ENCODE measurements at regions not wholly inside any gene's neighbourhood (a gene's known extent, or its start where the extent isn't known, plus 50 kb on each side); places are given as distances from the start of the nearest gene placed in this dataset.
A peak's percentile ranks its signal among the peaks of the same experiment; 100 is the strongest.

DNA sequence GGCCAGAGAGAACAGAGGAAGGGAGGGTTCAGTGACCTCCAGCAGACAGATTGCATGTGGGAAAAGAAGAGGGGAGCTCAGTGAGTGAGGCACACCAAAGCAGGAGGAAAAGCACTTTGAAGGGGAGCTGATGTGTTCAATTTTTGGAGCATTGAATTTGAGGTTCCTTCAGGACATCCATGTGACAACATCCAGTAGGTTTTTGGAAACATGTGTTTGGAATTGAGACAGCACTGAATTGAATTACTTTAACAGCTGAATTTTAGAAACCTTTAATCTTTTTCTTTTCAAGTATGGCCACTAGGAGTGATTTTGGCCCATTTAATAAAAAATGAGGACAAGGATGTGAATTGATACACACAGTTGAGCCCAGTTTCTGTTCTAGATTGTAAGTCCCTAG lies 101.8 kb upstream of the SEC61G start:
- TF ChIP-seq, protein P1, sequence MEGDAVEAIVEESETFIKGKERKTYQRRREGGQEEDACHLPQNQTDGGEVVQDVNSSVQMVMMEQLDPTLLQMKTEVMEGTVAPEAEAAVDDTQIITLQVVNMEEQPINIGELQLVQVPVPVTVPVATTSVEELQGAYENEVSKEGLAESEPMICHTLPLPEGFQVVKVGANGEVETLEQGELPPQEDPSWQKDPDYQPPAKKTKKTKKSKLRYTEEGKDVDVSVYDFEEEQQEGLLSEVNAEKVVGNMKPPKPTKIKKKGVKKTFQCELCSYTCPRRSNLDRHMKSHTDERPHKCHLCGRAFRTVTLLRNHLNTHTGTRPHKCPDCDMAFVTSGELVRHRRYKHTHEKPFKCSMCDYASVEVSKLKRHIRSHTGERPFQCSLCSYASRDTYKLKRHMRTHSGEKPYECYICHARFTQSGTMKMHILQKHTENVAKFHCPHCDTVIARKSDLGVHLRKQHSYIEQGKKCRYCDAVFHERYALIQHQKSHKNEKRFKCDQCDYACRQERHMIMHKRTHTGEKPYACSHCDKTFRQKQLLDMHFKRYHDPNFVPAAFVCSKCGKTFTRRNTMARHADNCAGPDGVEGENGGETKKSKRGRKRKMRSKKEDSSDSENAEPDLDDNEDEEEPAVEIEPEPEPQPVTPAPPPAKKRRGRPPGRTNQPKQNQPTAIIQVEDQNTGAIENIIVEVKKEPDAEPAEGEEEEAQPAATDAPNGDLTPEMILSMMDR (IDR thresholded peaks at IDR 0.05; ENCODE audit: partially characterized antibody, unreplicated experiment): no peak
- no peak overlapping the region for H3K4me3 Mint-ChIP-seq (ENCODE audit: unreplicated experiment)
- H3K36me3 Mint-ChIP-seq (ENCODE audit: unreplicated experiment): no peaks in the 10 kb centered on the region
- no peaks in the 10 kb centered on the region for H3K27me3 Mint-ChIP-seq (ENCODE audit: unreplicated experiment)
- H3K4me1 Mint-ChIP-seq (ENCODE audit: low read depth, unreplicated experiment): peaks cover 14% of the 10 kb centered on the region
- H3K27ac Mint-ChIP-seq (ENCODE audit: unreplicated experiment): no peak overlapping the region
- DNase-seq: no peak
- H3K9me3 Mint-ChIP-seq (ENCODE audit: unreplicated experiment): no peaks in the 10 kb centered on the region

DNA sequence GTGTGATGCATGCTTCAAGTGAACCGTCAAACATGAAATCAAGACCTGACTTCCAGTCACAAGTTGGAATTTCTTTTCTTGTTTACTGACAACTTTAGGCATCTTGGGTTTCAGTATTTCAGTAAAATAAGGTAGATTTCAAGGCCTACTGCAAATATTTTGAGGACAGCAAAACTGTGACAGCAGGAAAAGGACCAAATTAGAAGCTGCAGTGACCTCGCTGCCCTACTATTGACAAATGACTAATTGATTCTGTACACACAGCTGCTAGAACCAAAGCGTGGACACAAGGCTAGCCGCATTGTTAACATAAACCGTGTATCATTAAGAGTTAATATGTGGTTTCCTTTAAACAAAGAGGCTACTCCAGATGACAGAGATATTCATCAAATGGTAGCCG lies 105.7 kb upstream of the SEC61G start:
- Mint-ChIP-seq H3K9me3 (ENCODE audit: unreplicated experiment) (no peaks in the 10 kb centered on the region), H3K27me3 (ENCODE audit: unreplicated experiment) (no peaks in the 10 kb centered on the region), H3K4me1 (ENCODE audit: low read depth, unreplicated experiment) (peaks cover 14% of the 10 kb centered on the region), H3K27ac (ENCODE audit: unreplicated experiment) (peak overlapping the region; percentile 10), H3K36me3 (ENCODE audit: unreplicated experiment) (no peaks in the 10 kb centered on the region), H3K4me3 (ENCODE audit: unreplicated experiment) (no peak overlapping the region)
- no peak for DNase-seq
- TF ChIP-seq, protein P1 (IDR thresholded peaks at IDR 0.05; ENCODE audit: partially characterized antibody, unreplicated experiment): no peak

DNA sequence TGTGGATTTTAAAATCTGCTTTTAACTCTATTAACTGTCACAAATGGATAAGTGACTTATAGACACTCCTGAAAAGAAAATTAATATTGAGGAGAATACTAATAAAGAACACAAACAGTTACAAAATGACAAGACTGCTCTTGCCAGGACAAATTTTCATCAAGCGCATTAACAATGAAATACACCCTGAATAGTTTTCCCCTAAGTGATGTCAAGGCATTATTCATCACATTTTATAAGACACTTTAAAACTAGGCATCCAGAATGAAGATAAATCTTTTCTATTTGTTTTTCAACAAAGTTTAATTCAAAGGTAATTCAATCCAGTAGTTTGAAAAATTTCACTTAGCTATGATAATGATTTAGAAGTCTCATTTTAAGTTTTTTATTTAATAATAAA lies 110.5 kb upstream of the SEC61G start:
- H3K4me1 Mint-ChIP-seq (ENCODE audit: low read depth, unreplicated experiment): peaks cover 3% of the 10 kb centered on the region
- H3K36me3 Mint-ChIP-seq (ENCODE audit: unreplicated experiment): no peaks in the 10 kb centered on the region
- TF ChIP-seq, protein P1 (IDR thresholded peaks at IDR 0.05; ENCODE audit: partially characterized antibody, unreplicated experiment): no peak
- no peaks in the 10 kb centered on the region for H3K27me3 Mint-ChIP-seq (ENCODE audit: unreplicated experiment)
- H3K27ac Mint-ChIP-seq (ENCODE audit: unreplicated experiment): no peak overlapping the region
- DNase-seq: no peak
- no peak overlapping the region for H3K4me3 Mint-ChIP-seq (ENCODE audit: unreplicated experiment)
- H3K9me3 Mint-ChIP-seq (ENCODE audit: unreplicated experiment): no peaks in the 10 kb centered on the region

DNA sequence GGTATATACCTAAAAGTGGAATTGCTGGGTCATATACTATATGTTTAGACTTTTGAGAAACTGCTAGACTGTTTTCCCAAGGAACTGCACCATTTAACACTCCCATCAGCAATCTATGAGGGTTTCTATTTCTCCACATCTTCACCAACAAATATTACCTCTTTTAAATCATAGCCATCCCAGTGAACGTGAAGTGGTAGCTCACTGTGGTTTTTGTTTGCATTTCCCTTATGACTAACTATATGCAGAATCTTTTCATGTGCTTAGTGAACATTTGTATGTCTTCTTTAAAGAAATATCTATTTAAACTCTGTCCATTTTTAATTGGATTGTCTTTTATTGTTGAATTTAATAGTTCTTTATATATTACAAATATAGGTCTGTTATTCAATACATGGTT lies 115.8 kb upstream of the SEC61G start:
- H3K27ac Mint-ChIP-seq (ENCODE audit: unreplicated experiment): no peak overlapping the region
- no peaks in the 10 kb centered on the region for H3K36me3 Mint-ChIP-seq (ENCODE audit: unreplicated experiment)
- no peaks in the 10 kb centered on the region for H3K4me1 Mint-ChIP-seq (ENCODE audit: low read depth, unreplicated experiment)
- no peaks in the 10 kb centered on the region for H3K9me3 Mint-ChIP-seq (ENCODE audit: unreplicated experiment)
- TF ChIP-seq, protein P1 (IDR thresholded peaks at IDR 0.05; ENCODE audit: partially characterized antibody, unreplicated experiment): no peak
- DNase-seq: no peak
- H3K4me3 Mint-ChIP-seq (ENCODE audit: unreplicated experiment): no peak overlapping the region
- no peaks in the 10 kb centered on the region for H3K27me3 Mint-ChIP-seq (ENCODE audit: unreplicated experiment)

DNA sequence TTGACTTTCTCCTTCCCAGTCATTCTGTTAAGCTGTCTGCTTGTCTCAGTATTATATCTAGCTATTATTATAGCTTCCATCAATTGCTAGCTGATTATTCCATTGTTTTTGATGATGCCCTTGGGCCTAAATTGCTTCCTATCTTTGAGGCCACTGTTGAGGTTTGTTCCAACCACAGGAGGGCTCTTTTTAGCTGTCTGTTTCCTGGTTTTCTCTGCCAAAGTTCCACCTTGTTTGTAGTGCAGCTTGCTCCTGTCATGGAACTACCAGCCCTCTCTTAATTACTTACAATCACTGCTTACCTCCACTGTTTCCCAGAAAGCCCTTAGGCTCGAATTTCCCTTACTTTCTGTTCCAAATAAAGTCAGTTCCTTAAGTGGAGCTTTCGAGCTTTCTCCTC lies 118.7 kb upstream of the SEC61G start:
- no peaks in the 10 kb centered on the region for H3K9me3 Mint-ChIP-seq (ENCODE audit: unreplicated experiment)
- H3K27me3 Mint-ChIP-seq (ENCODE audit: unreplicated experiment): no peaks in the 10 kb centered on the region
- TF ChIP-seq, protein P1 (IDR thresholded peaks at IDR 0.05; ENCODE audit: partially characterized antibody, unreplicated experiment): no peak
- H3K4me3 Mint-ChIP-seq (ENCODE audit: unreplicated experiment): no peak overlapping the region
- no peak for DNase-seq
- H3K4me1 Mint-ChIP-seq (ENCODE audit: low read depth, unreplicated experiment): no peaks in the 10 kb centered on the region
- no peak overlapping the region for H3K27ac Mint-ChIP-seq (ENCODE audit: unreplicated experiment)
- H3K36me3 Mint-ChIP-seq (ENCODE audit: unreplicated experiment): no peaks in the 10 kb centered on the region

All from glutamatergic neuron (in vitro differentiated cells).